OCI-LY3 (cell line): ENCODE measurements at regions not wholly inside any gene's neighbourhood (a gene's known extent, or its start where the extent isn't known, plus 50 kb on each side); places are given as distances from the start of the nearest gene placed in this dataset.

Source experiments
- H2AFZ ChIP-seq: fragments of 200-600, 300-600 bp; shearing (Covaris generic); 2 replicates; pipeline ENCODE4 v1.6.0; 2014; ENCODE audit warnings: antibody characterized with exemption, low read depth, low read length
- H3K27ac ChIP-seq: fragments of 200-600, 300-600 bp; sonication (generic); 2 replicates; pipeline ENCODE4 v1.5.1; 2014; ENCODE audit warnings: mild to moderate bottlenecking, low read length, moderate library complexity, mixed read lengths
- H3K27me3 ChIP-seq: fragments of 200-600, 300-600 bp; sonication (generic); 2 replicates; pipeline ENCODE4 v1.6.1; 2014; ENCODE audit warnings: low read depth, low read length, mixed read lengths
- H3K36me3 ChIP-seq: fragments of 200-600, 300-600 bp; sonication (generic); replicated peaks from 2 replicates; pipeline ENCODE3; 2014; ENCODE audit warnings: low read depth, low read length, mixed read lengths
- H3K4me1 ChIP-seq: fragments of 300-600, 200-600 bp; sonication (generic); 2 replicates; pipeline ENCODE4 v1.6.1; 2014; ENCODE audit warnings: low read length, mixed read lengths
- H3K4me2 ChIP-seq: fragments of 200-600, 300-600 bp; sonication (generic); 2 replicates; pipeline ENCODE4 v1.6.1; 2014; ENCODE audit warnings: low read length, mixed read lengths
- H3K4me3 ChIP-seq: fragments of 300-600, 200-600 bp; sonication (generic); 2 replicates; pipeline ENCODE4 v1.5.1; 2014; ENCODE audit warnings: antibody characterized with exemption, mild to moderate bottlenecking, low read length, moderate library complexity
- H3K79me2 ChIP-seq: fragments of 300-600, 200-600 bp; shearing (Covaris generic); 2 replicates; pipeline ENCODE4 v1.6.1; 2014; ENCODE audit warnings: mild to moderate bottlenecking, low read length, mixed read lengths
- H3K9ac ChIP-seq: fragments of 300-600, 200-600 bp; shearing (Covaris generic); 2 replicates; pipeline ENCODE4 v1.6.0; 2014; ENCODE audit warnings: mild to moderate bottlenecking, low read length, moderate library complexity
- H3K9me3 ChIP-seq: fragments of 200-600, 300-600 bp; shearing (Covaris generic); 2 replicates; pipeline ENCODE4 v1.6.1; 2014; ENCODE audit warnings: low read length, mixed read lengths; ENCODE audit not compliant: insufficient read depth
- H4K20me1 ChIP-seq: fragments of 200-600, 300-600 bp; sonication (generic); 2 replicates; pipeline ENCODE4 v1.6.1; 2016; ENCODE audit warnings: low read length, mixed read lengths; ENCODE audit not compliant: insufficient read depth
- EZH2phosphoT487 ChIP-seq: fragments of 200-600 bp; shearing (Covaris generic); IDR thresholded peaks from 2 replicates; pipeline ENCODE4 v1.6.1; 2018; ENCODE audit warnings: antibody characterized with exemption, mixed run types, low read depth
- TF ChIP-seq, protein P1 (sequence below): fragments of 200-600, 300-600 bp; sonication (generic); IDR thresholded peaks from 2 replicates; pipeline ENCODE4 v1.5.1; 2014; ENCODE audit warnings: antibody characterized with exemption, low read length, low read depth

DNA sequence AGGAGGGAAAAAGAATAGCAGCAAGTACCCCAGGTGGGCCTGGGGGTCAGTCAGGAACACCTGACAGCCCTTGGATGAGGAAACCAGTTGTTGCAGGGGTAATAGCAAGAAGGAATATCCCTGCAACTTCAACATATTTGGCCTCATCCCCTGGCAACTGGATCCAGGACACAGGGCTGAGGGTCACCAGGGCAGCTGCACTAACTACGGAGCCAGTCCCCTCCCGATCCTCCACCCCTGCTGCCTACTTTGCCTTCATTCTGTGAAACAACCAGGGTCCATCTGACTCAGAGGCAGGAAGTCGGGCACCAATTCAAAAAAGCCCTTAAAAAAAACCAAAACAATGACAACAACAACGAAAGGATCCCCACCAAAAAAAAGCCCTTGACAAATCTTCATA, 52.9 kb downstream of the FRMPD3 start:
- Histone ChIP-seq H3K4me1 (no peaks in the 10 kb centered on the region), H3K79me2 (no peaks in the 10 kb centered on the region), H3K9me3 (no peaks in the 10 kb centered on the region), H3K4me2 (no peak overlapping the region), H3K36me3 (no peaks in the 10 kb centered on the region), H3K4me3 (no peak overlapping the region), H3K9ac (no peak overlapping the region), H3K27me3 (no peaks in the 10 kb centered on the region), H2AFZ (no peak overlapping the region), H4K20me1 (no peaks in the 10 kb centered on the region), H3K27ac (no peak overlapping the region)
- TF ChIP-seq, protein P1, sequence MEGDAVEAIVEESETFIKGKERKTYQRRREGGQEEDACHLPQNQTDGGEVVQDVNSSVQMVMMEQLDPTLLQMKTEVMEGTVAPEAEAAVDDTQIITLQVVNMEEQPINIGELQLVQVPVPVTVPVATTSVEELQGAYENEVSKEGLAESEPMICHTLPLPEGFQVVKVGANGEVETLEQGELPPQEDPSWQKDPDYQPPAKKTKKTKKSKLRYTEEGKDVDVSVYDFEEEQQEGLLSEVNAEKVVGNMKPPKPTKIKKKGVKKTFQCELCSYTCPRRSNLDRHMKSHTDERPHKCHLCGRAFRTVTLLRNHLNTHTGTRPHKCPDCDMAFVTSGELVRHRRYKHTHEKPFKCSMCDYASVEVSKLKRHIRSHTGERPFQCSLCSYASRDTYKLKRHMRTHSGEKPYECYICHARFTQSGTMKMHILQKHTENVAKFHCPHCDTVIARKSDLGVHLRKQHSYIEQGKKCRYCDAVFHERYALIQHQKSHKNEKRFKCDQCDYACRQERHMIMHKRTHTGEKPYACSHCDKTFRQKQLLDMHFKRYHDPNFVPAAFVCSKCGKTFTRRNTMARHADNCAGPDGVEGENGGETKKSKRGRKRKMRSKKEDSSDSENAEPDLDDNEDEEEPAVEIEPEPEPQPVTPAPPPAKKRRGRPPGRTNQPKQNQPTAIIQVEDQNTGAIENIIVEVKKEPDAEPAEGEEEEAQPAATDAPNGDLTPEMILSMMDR, result no peak
- no peak for TF ChIP-seq EZH2phosphoT487

DNA sequence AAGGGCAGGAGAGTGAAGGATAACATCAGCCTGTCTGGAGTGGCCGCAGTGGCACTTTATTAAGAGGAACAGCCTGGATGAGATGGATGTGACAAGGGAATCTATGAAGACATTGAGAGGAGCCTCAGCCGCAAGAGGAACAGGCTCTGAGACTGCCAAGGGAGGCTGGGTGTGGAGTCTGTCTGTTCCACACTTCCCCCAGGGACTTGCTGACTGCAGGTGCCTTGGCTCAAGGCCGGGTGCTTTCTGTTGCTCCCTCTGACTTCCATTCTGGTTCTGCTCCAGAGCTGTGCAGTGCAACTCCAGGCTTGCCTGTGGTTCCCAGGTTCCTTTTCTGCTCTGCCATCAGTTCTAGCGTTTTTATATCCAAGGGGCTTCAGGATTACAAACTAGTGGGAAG, 54.6 kb downstream of the FRMPD3 start:
- no peaks in the 10 kb centered on the region for H4K20me1 ChIP-seq
- no peak overlapping the region for H2AFZ ChIP-seq
- H3K27ac ChIP-seq, result no peak overlapping the region
- no peak overlapping the region for H3K9ac ChIP-seq
- H3K9me3 ChIP-seq, result no peaks in the 10 kb centered on the region
- no peaks in the 10 kb centered on the region for H3K79me2 ChIP-seq
- no peak overlapping the region for H3K4me3 ChIP-seq
- no peak for TF ChIP-seq EZH2phosphoT487
- TF ChIP-seq, protein P1, result no peak
- no peaks in the 10 kb centered on the region for H3K4me1 ChIP-seq
- H3K27me3 ChIP-seq, result no peaks in the 10 kb centered on the region
- no peak overlapping the region for H3K4me2 ChIP-seq
- no peaks in the 10 kb centered on the region for H3K36me3 ChIP-seq

DNA sequence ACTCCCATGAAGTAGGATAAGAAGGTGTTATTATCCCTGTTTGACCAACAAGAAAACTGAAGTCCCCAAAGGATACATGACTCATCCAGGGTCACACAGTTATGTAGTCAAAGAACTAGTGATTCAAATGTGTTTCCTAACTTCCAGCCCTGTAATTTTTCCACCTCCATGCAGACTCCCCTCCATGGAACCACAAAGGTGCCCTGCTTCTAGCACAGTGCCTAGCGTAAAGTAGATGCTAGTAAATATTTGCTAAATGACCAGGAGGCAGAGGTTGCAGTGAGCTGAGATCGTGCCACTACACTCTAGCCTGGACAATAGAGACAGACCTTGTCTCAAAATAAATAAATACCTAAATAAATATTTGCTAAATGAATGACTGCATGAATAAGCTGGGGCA, 55.8 kb downstream of the FRMPD3 start:
- TF ChIP-seq, protein P1, result no peak
- no peak for TF ChIP-seq EZH2phosphoT487
- H3K27me3 ChIP-seq, result no peaks in the 10 kb centered on the region
- no peaks in the 10 kb centered on the region for H4K20me1 ChIP-seq
- H3K9ac ChIP-seq, result no peak overlapping the region
- H2AFZ ChIP-seq, result no peak overlapping the region
- no peaks in the 10 kb centered on the region for H3K4me1 ChIP-seq
- no peak overlapping the region for H3K4me2 ChIP-seq
- H3K36me3 ChIP-seq, result no peaks in the 10 kb centered on the region
- H3K79me2 ChIP-seq, result no peaks in the 10 kb centered on the region
- H3K27ac ChIP-seq, result no peak overlapping the region
- H3K9me3 ChIP-seq, result no peaks in the 10 kb centered on the region
- no peak overlapping the region for H3K4me3 ChIP-seq

DNA sequence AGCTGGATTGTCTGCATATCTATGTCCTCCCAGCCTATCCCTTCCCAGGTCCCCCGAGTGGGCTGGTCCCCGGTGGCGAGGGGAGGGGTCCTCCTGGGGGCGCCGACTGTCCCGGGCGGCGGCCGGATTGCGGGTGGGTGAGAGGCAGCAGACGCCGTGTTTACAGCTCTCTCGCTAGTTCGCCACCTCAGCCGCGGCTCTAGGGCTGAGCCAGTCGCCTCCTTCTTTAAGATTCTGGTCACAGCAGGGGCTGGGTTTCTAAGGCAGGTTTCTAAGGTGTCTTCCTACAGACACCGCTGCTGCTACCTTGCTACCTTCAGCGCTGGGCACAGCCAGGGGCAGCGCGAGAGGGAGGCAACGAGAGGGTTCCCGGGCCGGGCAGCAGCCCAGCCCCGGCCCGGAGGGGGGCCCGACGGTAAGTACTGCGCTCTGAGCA, 57.2 kb downstream of the FRMPD3 start:
- Histone ChIP-seq H3K4me2 (no peak overlapping the region), H2AFZ (no peak overlapping the region), H3K4me1 (no peaks in the 10 kb centered on the region), H3K27ac (no peak overlapping the region), H3K9ac (no peak overlapping the region), H3K79me2 (no peaks in the 10 kb centered on the region), H3K27me3 (no peaks in the 10 kb centered on the region), H3K36me3 (no peaks in the 10 kb centered on the region), H3K9me3 (no peaks in the 10 kb centered on the region), H4K20me1 (no peaks in the 10 kb centered on the region), H3K4me3 (no peak overlapping the region)
- TF ChIP-seq, protein P1, result no peak
- TF ChIP-seq EZH2phosphoT487, result no peak
